T-helper 2 cell treated with Interferon-gamma antibody and Interleukin-4, amounts not matched to agents 5 μg/mL and 100 μg/mL, for 36 hours (primary cell): ENCODE measurements at regions not wholly inside any gene's neighbourhood (a gene's known extent, or its start where the extent isn't known, plus 50 kb on each side); places are given as distances from the start of the nearest gene placed in this dataset.

Experiments used
- DNase-seq: peaks from one replicate; pipeline ENCODE4 v3.0.0; 2021; ENCODE audit warnings: low spot score
- H3K27ac Mint-ChIP-seq: one replicate; pipeline ENCODE4 v1.8.0; 2021; ENCODE audit warnings: mild to moderate bottlenecking, mixed read lengths
- H3K27me3 Mint-ChIP-seq: one replicate; pipeline ENCODE4 v1.8.0; 2021; ENCODE audit warnings: low read depth, mixed read lengths
- H3K36me3 Mint-ChIP-seq: one replicate; pipeline ENCODE4 v1.8.0; 2021; ENCODE audit warnings: low read depth, mixed read lengths
- H3K4me1 Mint-ChIP-seq: one replicate; pipeline ENCODE4 v1.8.0; 2021; ENCODE audit warnings: low read depth, mixed read lengths
- H3K4me3 Mint-ChIP-seq: one replicate; pipeline ENCODE4 v1.8.0; 2022; ENCODE audit warnings: mild to moderate bottlenecking, moderate library complexity, mixed read lengths
- H3K9me3 Mint-ChIP-seq: one replicate; pipeline ENCODE4 v1.8.0; 2021; ENCODE audit warnings: mixed read lengths

- Mint-ChIP-seq H3K36me3 (no peaks in the 10 kb centered on the region), H3K27ac (no peak overlapping the region), H3K27me3 (no peaks in the 10 kb centered on the region), H3K9me3 (no peaks in the 10 kb centered on the region), H3K4me1 (peaks cover 7% of the 10 kb centered on the region), H3K4me3 (no peak overlapping the region)
- DNase-seq: no peak
Measured at GRCh38 chr7:19405541-19405940, 260.3 kb upstream of the FERD3L start.

GRCh38 chr7:19404912-19405329 lies 259.7 kb upstream of the FERD3L start:
- H3K27ac Mint-ChIP-seq: peak overlapping the region; percentile 86
- H3K9me3 Mint-ChIP-seq: no peaks in the 10 kb centered on the region
- H3K27me3 Mint-ChIP-seq: no peaks in the 10 kb centered on the region
- H3K36me3 Mint-ChIP-seq: no peaks in the 10 kb centered on the region
- peak overlapping the region; percentile 67 for H3K4me3 Mint-ChIP-seq
- peaks cover 7% of the 10 kb centered on the region for H3K4me1 Mint-ChIP-seq
- DNase-seq: no peak

GRCh38 chr7:19403691-19404090 lies 258.5 kb upstream of the FERD3L start:
- DNase-seq: no peak
- Mint-ChIP-seq H3K4me1 (peaks cover 7% of the 10 kb centered on the region), H3K36me3 (no peaks in the 10 kb centered on the region), H3K27me3 (no peaks in the 10 kb centered on the region), H3K4me3 (no peak overlapping the region), H3K9me3 (peaks cover 5% of the 10 kb centered on the region), H3K27ac (no peak overlapping the region)

GRCh38 chr7:19401461-19401860 lies 256.2 kb upstream of the FERD3L start:
- Mint-ChIP-seq H3K36me3 (no peaks in the 10 kb centered on the region), H3K27ac (no peak overlapping the region), H3K4me3 (no peak overlapping the region), H3K27me3 (no peaks in the 10 kb centered on the region), H3K9me3 (peaks cover 7% of the 10 kb centered on the region), H3K4me1 (peaks cover 13% of the 10 kb centered on the region)
- no peak for DNase-seq

- peaks cover 7% of the 10 kb centered on the region for H3K9me3 Mint-ChIP-seq
- H3K27ac Mint-ChIP-seq: no peak overlapping the region
Measured at GRCh38 chr7:19400758-19401254, 255.6 kb upstream of the FERD3L start.

GRCh38 chr7:19397911-19398310 lies 252.7 kb upstream of the FERD3L start:
- no peaks in the 10 kb centered on the region for H3K36me3 Mint-ChIP-seq
- H3K4me1 Mint-ChIP-seq: peaks cover 6% of the 10 kb centered on the region
- H3K27ac Mint-ChIP-seq: peak overlapping the region; percentile 2
- peaks cover 2% of the 10 kb centered on the region for H3K27me3 Mint-ChIP-seq
- DNase-seq: no peak
- no peak overlapping the region for H3K4me3 Mint-ChIP-seq
- H3K9me3 Mint-ChIP-seq: peaks cover 7% of the 10 kb centered on the region

More at GRCh38 chr7:19400758-19401254, 255.6 kb upstream of the FERD3L start:
- Mint-ChIP-seq H3K27me3 (no peaks in the 10 kb centered on the region), H3K4me1 (peaks cover 12% of the 10 kb centered on the region), H3K36me3 (no peaks in the 10 kb centered on the region), H3K4me3 (no peak overlapping the region)
- no peak for DNase-seq

- Mint-ChIP-seq H3K36me3 (no peaks in the 10 kb centered on the region), H3K27me3 (peaks cover 2% of the 10 kb centered on the region), H3K4me1 (no peaks in the 10 kb centered on the region), H3K4me3 (no peak overlapping the region), H3K9me3 (peaks cover 4% of the 10 kb centered on the region), H3K27ac (no peak overlapping the region)
- no peak for DNase-seq
Measured at GRCh38 chr7:19392246-19392645, 247.0 kb upstream of the FERD3L start.

GRCh38 chr7:19390795-19391194 lies 245.6 kb upstream of the FERD3L start:
- peaks cover 2% of the 10 kb centered on the region for H3K27me3 Mint-ChIP-seq

GRCh38 chr7:19381321-19381720 lies 236.1 kb upstream of the FERD3L start:
- no peak overlapping the region for H3K27ac Mint-ChIP-seq
- H3K9me3 Mint-ChIP-seq: no peaks in the 10 kb centered on the region
- DNase-seq: no peak
- H3K36me3 Mint-ChIP-seq: no peaks in the 10 kb centered on the region
- no peaks in the 10 kb centered on the region for H3K4me1 Mint-ChIP-seq
- H3K4me3 Mint-ChIP-seq: no peak overlapping the region
- no peaks in the 10 kb centered on the region for H3K27me3 Mint-ChIP-seq

More at GRCh38 chr7:19390795-19391194, 245.6 kb upstream of the FERD3L start:
- Mint-ChIP-seq H3K27ac (no peak overlapping the region), H3K36me3 (no peaks in the 10 kb centered on the region), H3K4me1 (no peaks in the 10 kb centered on the region), H3K4me3 (no peak overlapping the region), H3K9me3 (peaks cover 4% of the 10 kb centered on the region)
- no peak for DNase-seq

- no peaks in the 10 kb centered on the region for H3K4me1 Mint-ChIP-seq
- H3K9me3 Mint-ChIP-seq: peaks cover 4% of the 10 kb centered on the region
- DNase-seq: no peak
- no peak overlapping the region for H3K4me3 Mint-ChIP-seq
- no peak overlapping the region for H3K27ac Mint-ChIP-seq
- no peaks in the 10 kb centered on the region for H3K36me3 Mint-ChIP-seq
- H3K27me3 Mint-ChIP-seq: no peaks in the 10 kb centered on the region
Measured at GRCh38 chr7:19378345-19378714, 233.1 kb upstream of the FERD3L start.

- peaks cover 4% of the 10 kb centered on the region for H3K9me3 Mint-ChIP-seq
- DNase-seq: no peak
- H3K4me3 Mint-ChIP-seq: no peak overlapping the region
- no peaks in the 10 kb centered on the region for H3K27me3 Mint-ChIP-seq
- no peaks in the 10 kb centered on the region for H3K4me1 Mint-ChIP-seq
- H3K27ac Mint-ChIP-seq: no peak overlapping the region
- H3K36me3 Mint-ChIP-seq: no peaks in the 10 kb centered on the region
Measured at GRCh38 chr7:19377611-19378344, 232.6 kb upstream of the FERD3L start.

GRCh38 chr7:19376538-19376937 lies 231.3 kb upstream of the FERD3L start:
- H3K36me3 Mint-ChIP-seq: no peaks in the 10 kb centered on the region
- H3K27ac Mint-ChIP-seq: no peak overlapping the region
- DNase-seq: no peak
- H3K4me1 Mint-ChIP-seq: no peaks in the 10 kb centered on the region
- H3K9me3 Mint-ChIP-seq: peaks cover 4% of the 10 kb centered on the region
- no peaks in the 10 kb centered on the region for H3K27me3 Mint-ChIP-seq
- H3K4me3 Mint-ChIP-seq: no peak overlapping the region

GRCh38 chr7:19375976-19376375 lies 230.8 kb upstream of the FERD3L start:
- Mint-ChIP-seq H3K9me3 (peaks cover 4% of the 10 kb centered on the region), H3K36me3 (no peaks in the 10 kb centered on the region), H3K4me3 (no peak overlapping the region)

GRCh38 chr7:19373334-19373733 lies 228.1 kb upstream of the FERD3L start:
- no peaks in the 10 kb centered on the region for H3K36me3 Mint-ChIP-seq
- no peaks in the 10 kb centered on the region for H3K4me1 Mint-ChIP-seq
- no peaks in the 10 kb centered on the region for H3K27me3 Mint-ChIP-seq
- no peak for DNase-seq
- no peak overlapping the region for H3K27ac Mint-ChIP-seq
- H3K9me3 Mint-ChIP-seq: peaks cover 4% of the 10 kb centered on the region
- no peak overlapping the region for H3K4me3 Mint-ChIP-seq

More at GRCh38 chr7:19375976-19376375, 230.8 kb upstream of the FERD3L start:
- H3K27me3 Mint-ChIP-seq: no peaks in the 10 kb centered on the region
- H3K27ac Mint-ChIP-seq: no peak overlapping the region
- no peak for DNase-seq
- H3K4me1 Mint-ChIP-seq: no peaks in the 10 kb centered on the region

- no peak for DNase-seq
- Mint-ChIP-seq H3K9me3 (peaks cover 4% of the 10 kb centered on the region), H3K27me3 (no peaks in the 10 kb centered on the region), H3K27ac (no peak overlapping the region), H3K4me3 (no peak overlapping the region), H3K36me3 (no peaks in the 10 kb centered on the region), H3K4me1 (no peaks in the 10 kb centered on the region)
Measured at GRCh38 chr7:19369806-19370205, 224.6 kb upstream of the FERD3L start.
